DMS 273 treated with DMSO at 0.1 percent for 48 hours (cell line): ENCODE measurements at regions not wholly inside any gene's neighbourhood (a gene's known extent, or its start where the extent isn't known, plus 50 kb on each side); places are given as distances from the start of the nearest gene placed in this dataset.

Experiments used
- DNase-seq: peaks from one replicate; lab custom pipeline; 2025; lab: John Stamatoyannopoulos, UW

DNA sequence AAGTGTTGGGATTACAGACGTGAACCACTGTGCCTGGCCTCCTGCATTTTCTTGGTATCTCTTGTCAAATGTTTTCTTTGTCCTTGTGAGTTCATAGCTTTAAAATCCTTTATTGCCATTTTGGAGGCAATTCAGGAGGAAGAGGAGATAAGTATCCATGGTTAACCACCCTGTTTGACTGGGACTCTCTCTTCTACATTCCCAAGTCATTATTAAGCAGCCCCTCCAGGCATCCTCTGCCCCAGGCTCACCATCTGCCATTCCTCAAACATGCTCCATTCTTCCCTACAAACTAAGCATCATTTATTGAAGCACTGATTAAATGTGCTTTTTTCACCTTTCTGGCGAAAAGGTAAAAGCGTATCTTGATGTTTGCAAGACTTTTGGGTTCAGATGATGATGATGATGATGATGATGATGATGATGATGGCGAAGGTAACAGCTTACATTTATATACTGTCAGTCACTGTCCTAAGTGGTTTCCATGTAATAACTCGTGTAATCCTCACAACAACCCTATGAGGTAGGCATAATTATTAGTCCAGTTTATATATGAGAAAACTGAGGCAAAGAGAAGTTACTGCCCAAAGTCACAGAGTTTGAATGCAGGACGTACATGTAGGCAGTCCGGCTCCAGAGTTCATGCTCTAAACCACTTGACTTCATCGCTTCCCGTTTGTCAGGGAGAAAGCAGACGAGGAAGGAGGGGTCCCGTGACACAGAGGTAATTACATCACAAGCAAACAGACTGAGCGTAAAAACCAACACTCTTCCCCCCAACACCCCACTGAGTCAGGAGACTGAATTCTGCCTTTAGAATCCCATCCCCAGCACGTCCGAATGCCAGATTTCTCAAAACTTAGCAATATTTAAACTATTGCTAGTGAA, 69.7 kb upstream of the ACKR3 start:
- DNase-seq, result no peak

GRCh38 chr2:236501026-236501425, 68.6 kb upstream of the ACKR3 start:
- DNase-seq, result no peak

DNA sequence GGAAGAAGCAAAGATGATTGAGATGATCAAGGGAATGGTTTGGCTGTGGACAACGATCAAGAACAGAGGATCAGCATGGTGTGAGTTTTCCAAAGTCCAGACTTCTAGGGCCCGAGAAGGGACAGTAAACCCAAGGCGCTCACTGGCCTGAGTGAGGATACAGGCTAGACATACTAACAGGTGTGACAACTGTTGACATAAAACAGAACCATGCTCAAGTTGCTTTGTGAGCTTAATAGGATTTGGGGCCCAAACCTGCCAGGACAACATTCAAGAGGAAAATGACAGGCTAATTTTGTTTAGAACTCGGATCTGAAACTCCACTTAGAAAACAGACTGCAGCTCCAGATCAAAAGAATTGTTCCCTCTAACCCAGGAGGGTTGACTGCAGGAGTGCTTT, 68.1 kb upstream of the ACKR3 start:
- no peak for DNase-seq

GRCh38 chr2:236503100-236503499, 66.5 kb upstream of the ACKR3 start:
- no peak for DNase-seq

- no peak for DNase-seq
These were observed 66.0 kb upstream of the ACKR3 start for GRCh38 chr2:236503583-236503982.

- no peak for DNase-seq
These were observed 64.6 kb upstream of the ACKR3 start for GRCh38 chr2:236505041-236505440.

DNA sequence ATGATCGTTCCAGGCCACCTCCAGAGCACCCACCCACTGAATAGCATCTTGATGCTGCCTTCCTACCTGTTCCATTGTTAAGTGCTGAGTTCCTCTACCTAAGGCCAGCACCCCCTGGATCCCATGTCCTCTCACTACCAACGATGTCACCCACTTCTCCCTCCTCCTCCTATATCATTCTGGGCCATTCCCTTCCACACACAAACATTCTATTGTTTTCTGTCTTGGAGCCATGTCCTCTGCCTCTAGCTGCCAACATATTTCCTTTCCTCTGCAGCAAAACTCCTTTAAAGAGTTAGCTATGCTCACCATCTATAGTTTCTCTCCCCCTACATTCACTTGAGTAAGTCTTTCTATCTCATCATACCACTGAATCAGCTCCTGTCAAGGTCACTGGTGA, 64.0 kb upstream of the ACKR3 start:
- DNase-seq, result no peak

- DNase-seq, result peak; percentile 11
These were observed 62.1 kb upstream of the ACKR3 start for GRCh38 chr2:236507393-236508085.

DNA sequence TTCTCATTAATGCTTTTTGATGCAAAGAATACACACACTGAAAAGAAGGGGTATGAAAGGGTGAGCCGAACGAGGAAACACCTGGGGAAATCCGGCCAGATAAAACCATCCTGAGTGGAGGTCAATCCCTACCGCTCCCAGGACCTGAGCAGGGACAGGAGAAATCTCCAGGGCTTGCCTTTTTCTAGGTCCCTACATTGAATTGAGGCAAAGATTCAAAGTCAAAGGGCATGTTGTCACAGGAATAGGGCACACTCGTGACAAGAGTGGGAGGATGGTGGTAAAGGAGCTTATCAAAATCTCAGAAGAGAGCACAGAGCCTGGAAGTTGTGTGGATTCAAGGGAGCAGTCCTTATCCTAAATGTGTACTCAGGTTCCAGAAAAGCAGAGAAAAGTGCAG, 61.2 kb upstream of the ACKR3 start:
- no peak for DNase-seq

GRCh38 chr2:236510034-236510433, 59.6 kb upstream of the ACKR3 start:
- no peak for DNase-seq

- no peak for DNase-seq
These were observed 58.4 kb upstream of the ACKR3 start for GRCh38 chr2:236511266-236511665.

DNA sequence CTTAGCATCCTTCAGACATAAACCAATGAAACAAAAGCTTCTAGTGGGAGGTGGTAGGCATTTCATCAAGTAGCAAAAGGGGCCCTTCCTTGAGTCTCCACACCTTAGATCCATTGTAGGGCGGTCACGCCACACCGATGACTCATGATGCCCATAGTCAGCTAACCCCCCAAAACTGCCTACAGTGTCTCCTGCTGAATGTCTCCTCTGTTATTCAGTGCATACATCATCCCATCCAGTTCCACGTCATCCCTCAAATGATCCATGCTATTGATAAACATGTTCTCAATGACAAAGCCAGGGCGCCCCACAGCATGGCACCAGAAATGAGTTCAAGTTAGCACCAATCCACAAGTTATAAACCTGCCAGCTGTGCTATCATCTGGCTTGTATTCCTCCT, 57.4 kb upstream of the ACKR3 start:
- DNase-seq, result no peak

GRCh38 chr2:236512902-236513435, 56.7 kb upstream of the ACKR3 start:
- DNase-seq, result peak; percentile 14

- no peak for DNase-seq
These were observed 55.7 kb upstream of the ACKR3 start for GRCh38 chr2:236513956-236514355.

DNA sequence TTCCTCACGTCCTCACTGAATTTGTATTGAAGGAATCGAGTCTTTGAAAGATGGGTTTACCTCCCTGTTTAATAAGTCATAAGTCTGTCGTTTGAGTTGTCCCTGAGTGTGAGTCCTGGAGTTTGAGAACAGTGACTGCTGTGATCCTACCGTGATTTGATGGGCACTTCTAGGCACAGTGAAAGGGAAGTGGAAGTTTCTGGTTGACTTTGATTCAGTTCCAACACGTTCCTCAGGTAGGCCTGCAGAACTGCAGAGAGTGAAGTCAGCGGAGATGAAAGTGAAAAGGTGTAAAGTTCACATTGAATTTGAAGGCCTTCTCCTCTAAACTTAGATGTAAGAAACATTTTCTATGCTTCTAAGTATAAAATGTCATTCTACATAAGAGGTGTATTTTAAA, 52.9 kb upstream of the ACKR3 start:
- no peak for DNase-seq

GRCh38 chr2:236517251-236518031, 52.2 kb upstream of the ACKR3 start:
- DNase-seq, result no peak
